Urinary bladder (tissue), 3 donors: ENCODE measurements at regions not wholly inside any gene's neighbourhood (a gene's known extent, or its start where the extent isn't known, plus 50 kb on each side); places are given as distances from the start of the nearest gene placed in this dataset.

ENCODE experiments used
- DNase-seq: peaks from one replicate; pipeline ENCODE4 v3.0.0-alpha.2; 2015; ENCODE audit errors: extremely low spot score
- H3K27ac ChIP-seq: one replicate; pipeline ENCODE4 v1.5.1; 2013; ENCODE audit warnings: low read depth, mild to moderate bottlenecking, moderate library complexity
- H3K36me3 ChIP-seq: one replicate; pipeline ENCODE4 v1.6.1; 2013; ENCODE audit warnings: mild to moderate bottlenecking, moderate library complexity; ENCODE audit not compliant: insufficient read depth
- H3K4me1 ChIP-seq: one replicate; pipeline ENCODE4 v1.6.1; 2013; ENCODE audit warnings: mild to moderate bottlenecking, moderate library complexity; ENCODE audit not compliant: insufficient read depth
- H3K4me3 ChIP-seq: one replicate; pipeline ENCODE4 v1.5.1; 2013; ENCODE audit warnings: low read depth, low read length
- WGBS: extraction: QIAGEN DNeasy Blood & Tissue Kit; methylation state at CpG from one replicate; pipeline ENCODE4 v1.1.7; 2013; 5-methylcytosine and 5-hydroxymethylcytosine counted together
- donor health status: healthy with polysubstance abuse.
- donor health status: healthy.

- H3K4me3 ChIP-seq = no peak overlapping the region
- H3K4me1 ChIP-seq = no peaks in the 10 kb centered on the region
- H3K36me3 ChIP-seq = no peaks in the 10 kb centered on the region
- no peak overlapping the region for H3K27ac ChIP-seq
- no peak for DNase-seq
- WGBS = 81% methylated on average over 18 of the region's 18 CpGs
Observed at GRCh38 chr1:29514361-29515169, 278.2 kb downstream of the PTPRU start.

- Histone ChIP-seq H3K36me3 (no peaks in the 10 kb centered on the region), H3K4me3 (no peak overlapping the region), H3K4me1 (no peaks in the 10 kb centered on the region), H3K27ac (no peak overlapping the region)
- WGBS = 55% methylated on average over 5 of the region's 5 CpGs
- DNase-seq = peak; percentile 3
Observed at GRCh38 chr1:29513357-29513756, 277.0 kb downstream of the PTPRU start.

- Histone ChIP-seq H3K36me3 (no peaks in the 10 kb centered on the region), H3K4me3 (no peak overlapping the region), H3K4me1 (no peaks in the 10 kb centered on the region), H3K27ac (no peak overlapping the region)
- DNase-seq = no peak
- WGBS = 70% methylated on average over 6 of the region's 6 CpGs
Observed at GRCh38 chr1:29511436-29511835, 275.1 kb downstream of the PTPRU start.

GRCh38 chr1:29508458-29509107 is 272.3 kb downstream of the PTPRU start:
- WGBS = 62% methylated on average over 3 of the region's 3 CpGs

GRCh38 chr1:29506678-29507225 is 270.4 kb downstream of the PTPRU start:
- DNase-seq = peak; percentile 13
- Histone ChIP-seq H3K27ac (no peak overlapping the region), H3K36me3 (no peaks in the 10 kb centered on the region), H3K4me3 (no peak overlapping the region), H3K4me1 (no peaks in the 10 kb centered on the region)
- 69% methylated on average over 12 of the region's 12 CpGs for WGBS

More at GRCh38 chr1:29508458-29509107, 272.3 kb downstream of the PTPRU start:
- Histone ChIP-seq H3K36me3 (no peaks in the 10 kb centered on the region), H3K27ac (no peak overlapping the region), H3K4me3 (no peak overlapping the region), H3K4me1 (no peaks in the 10 kb centered on the region)
- no peak for DNase-seq

GRCh38 chr1:29505532-29506220 is 269.4 kb downstream of the PTPRU start:
- 80% methylated on average over 10 of the region's 10 CpGs for WGBS

GRCh38 chr1:29504709-29505410 is 268.5 kb downstream of the PTPRU start:
- no peak for DNase-seq

More at GRCh38 chr1:29505532-29506220, 269.4 kb downstream of the PTPRU start:
- no peaks in the 10 kb centered on the region for H3K36me3 ChIP-seq
- no peak overlapping the region for H3K4me3 ChIP-seq
- H3K4me1 ChIP-seq = no peaks in the 10 kb centered on the region
- H3K27ac ChIP-seq = no peak overlapping the region
- DNase-seq = no peak

GRCh38 chr1:29504196-29504595 is 267.9 kb downstream of the PTPRU start:
- Histone ChIP-seq H3K27ac (no peak overlapping the region), H3K36me3 (no peaks in the 10 kb centered on the region), H3K4me1 (no peaks in the 10 kb centered on the region), H3K4me3 (no peak overlapping the region)
- 21% methylated on average over 4 of the region's 4 CpGs for WGBS
- no peak for DNase-seq

More at GRCh38 chr1:29504709-29505410, 268.5 kb downstream of the PTPRU start:
- H3K4me1 ChIP-seq = no peaks in the 10 kb centered on the region
- 91% methylated on average over 8 of the region's 8 CpGs for WGBS
- no peaks in the 10 kb centered on the region for H3K36me3 ChIP-seq
- no peak overlapping the region for H3K4me3 ChIP-seq
- no peak overlapping the region for H3K27ac ChIP-seq

- no peak for DNase-seq
- WGBS = 66% methylated on average over 12 of the region's 12 CpGs
Observed at GRCh38 chr1:29502911-29503840, 266.9 kb downstream of the PTPRU start.

GRCh38 chr1:29502225-29502910 is 266.0 kb downstream of the PTPRU start:
- Histone ChIP-seq H3K36me3 (no peaks in the 10 kb centered on the region), H3K4me1 (no peaks in the 10 kb centered on the region), H3K4me3 (no peak overlapping the region), H3K27ac (no peak overlapping the region)
- DNase-seq = no peak
- WGBS = 93% methylated on average over 3 of the region's 3 CpGs

More at GRCh38 chr1:29502911-29503840, 266.9 kb downstream of the PTPRU start:
- Histone ChIP-seq H3K36me3 (no peaks in the 10 kb centered on the region), H3K27ac (no peak overlapping the region), H3K4me1 (no peaks in the 10 kb centered on the region), H3K4me3 (no peak overlapping the region)

GRCh38 chr1:29501227-29501976 is 265.1 kb downstream of the PTPRU start:
- no peak for DNase-seq
- no peaks in the 10 kb centered on the region for H3K36me3 ChIP-seq
- H3K4me3 ChIP-seq = no peak overlapping the region
- no peak overlapping the region for H3K27ac ChIP-seq
- no peaks in the 10 kb centered on the region for H3K4me1 ChIP-seq
- WGBS = 30% methylated on average over 8 of the region's 8 CpGs
